Right lobe of liver (tissue), 6 donors: ENCODE measurements at regions not wholly inside any gene's neighbourhood (a gene's known extent, or its start where the extent isn't known, plus 50 kb on each side); places are given as distances from the start of the nearest gene placed in this dataset.

Experiments
- ATAC-seq, 4 donors: fragments of 200-7000 bp; cut with Tn5 transposase; one replicate each; pipeline ENCODE4 v1.9.1; 2020; ENCODE audit warnings: mild to moderate bottlenecking in 4 of 4, moderate library complexity in 4 of 4
- DNase-seq, 3 donors: peaks; one replicate each; pipeline ENCODE4 v3.0.0-alpha.2; 2020
- H3K27ac ChIP-seq, 3 donors: fragments of 200-600 bp; one replicate each; pipeline ENCODE4 v1.8.0; 2022
- H3K27me3 ChIP-seq, 2 donors: fragments of 200-600 bp; one replicate each; pipeline ENCODE4 v1.8.0; 2022
- H3K36me3 ChIP-seq, 4 donors: fragments of 200-600 bp; sonication (generic) in 1 of 4; one replicate each; pipeline versions ENCODE4 v1.5.1 to v1.8.0; 2017 to 2022; ENCODE audit warnings: control low read depth in 1 of 4
- H3K4me1 ChIP-seq, 4 donors: fragments of 200-600 bp; sonication (generic) in 1 of 4; one replicate each; pipeline versions ENCODE4 v1.5.1 to v1.8.0; 2017 to 2022; ENCODE audit warnings: control low read depth in 1 of 4
- H3K4me3 ChIP-seq, 3 donors: fragments of 200-600 bp; one replicate each; pipeline ENCODE4 v1.8.0; 2022
- H3K9me3 ChIP-seq, 4 donors: fragments of 200-600 bp; sonication (generic) in 1 of 4; one replicate each; pipeline versions ENCODE4 v1.5.1 to v1.8.0; 2017 to 2022; ENCODE audit warnings: control low read depth in 1 of 4
- POLR2A ChIP-seq: fragments of 450-650 bp; IDR thresholded peaks from one replicate; pipeline ENCODE4 v1.6.1; 2017; ENCODE audit warnings: antibody characterized with exemption, mild to moderate bottlenecking
- WGBS: methylation state at CpG from one replicate; pipeline ENCODE4 v1.1.6; 2018; ENCODE audit warnings: low coverage, low lambda C conversion rate; ENCODE audit not compliant: insufficient coverage; ENCODE audit errors: missing lambda C conversion rate; 5-methylcytosine and 5-hydroxymethylcytosine counted together
- intact Hi-C, 2 donors: fragments of 100-400 bp; cut with DNase I; formaldehyde crosslinking; loops; one replicate each; pipeline versions ENCODE4 v1.11.2 to v1.14.1; 2022
- TF ChIP-seq, protein P1 (sequence below), 4 donors: fragments of 200-600 bp in 3 of 4; fragments of 450-650 bp in 1 of 4; IDR thresholded peaks; one replicate each; pipeline versions ENCODE4 v1.5.1 to v1.8.0; 2016 to 2022; ENCODE audit warnings: antibody characterized with exemption in 4 of 4, mild to moderate bottlenecking in 2 of 4
- donor health status: DM: no; HTN: yes; CAD: no.
- donor health status: DM: no; HTN: no; CAD: no.
- donor health status: DM: no; HTN: no; CAD: no.
- donor health status: DM: no; HTN: yes; CAD: no.
- donor health status: DM: no; HTN: yes; CAD: no.

DNA sequence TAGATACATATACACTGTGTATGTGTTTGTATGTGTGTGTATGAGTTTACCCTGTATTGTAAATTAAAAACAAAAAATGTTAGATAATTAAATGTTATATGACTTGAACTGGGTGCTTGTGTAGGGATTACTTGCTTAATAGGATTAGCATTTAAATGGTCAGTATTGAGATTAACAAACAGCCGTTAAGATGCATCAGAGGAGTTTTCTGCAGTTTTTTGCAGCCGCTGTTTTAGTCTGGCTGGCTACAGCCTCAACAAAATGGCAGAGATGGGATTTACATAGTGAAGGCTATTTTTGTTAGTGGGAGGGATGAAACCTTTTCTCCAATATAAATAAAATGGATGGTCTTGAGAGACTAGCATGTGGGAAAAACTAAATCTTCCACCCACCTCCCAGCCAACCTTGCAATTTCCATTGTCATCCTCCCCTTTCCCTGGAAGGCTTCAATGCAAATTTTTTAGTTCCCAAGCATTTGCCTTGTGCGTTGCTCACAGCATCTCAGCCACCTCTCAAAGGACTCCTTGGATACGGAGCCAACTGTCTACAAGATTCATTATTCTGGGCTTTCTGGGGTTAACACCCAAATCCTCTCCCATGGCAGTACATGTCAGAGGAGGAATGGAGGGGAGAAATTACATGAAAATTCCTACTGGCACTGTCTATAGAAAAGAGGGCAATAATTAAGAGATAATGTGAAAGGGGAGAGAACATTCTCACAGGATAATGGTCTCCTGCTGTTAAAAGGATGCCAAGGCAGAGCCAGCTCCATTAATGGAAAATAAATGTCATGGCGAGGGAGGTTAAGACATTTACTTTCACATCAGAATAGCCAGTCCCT lies 351.9 kb downstream of the CDH2 start:
- no peaks in the 10 kb centered on the region for H3K9me3 ChIP-seq
- intact Hi-C loops: no loop called here
- H3K4me1 ChIP-seq: no peaks in the 10 kb centered on the region
- no peaks in the 10 kb centered on the region for H3K27me3 ChIP-seq
- H3K4me3 ChIP-seq: no peak overlapping the region
- DNase-seq: no peak
- H3K36me3 ChIP-seq: no peaks in the 10 kb centered on the region
- TF ChIP-seq, protein P1, sequence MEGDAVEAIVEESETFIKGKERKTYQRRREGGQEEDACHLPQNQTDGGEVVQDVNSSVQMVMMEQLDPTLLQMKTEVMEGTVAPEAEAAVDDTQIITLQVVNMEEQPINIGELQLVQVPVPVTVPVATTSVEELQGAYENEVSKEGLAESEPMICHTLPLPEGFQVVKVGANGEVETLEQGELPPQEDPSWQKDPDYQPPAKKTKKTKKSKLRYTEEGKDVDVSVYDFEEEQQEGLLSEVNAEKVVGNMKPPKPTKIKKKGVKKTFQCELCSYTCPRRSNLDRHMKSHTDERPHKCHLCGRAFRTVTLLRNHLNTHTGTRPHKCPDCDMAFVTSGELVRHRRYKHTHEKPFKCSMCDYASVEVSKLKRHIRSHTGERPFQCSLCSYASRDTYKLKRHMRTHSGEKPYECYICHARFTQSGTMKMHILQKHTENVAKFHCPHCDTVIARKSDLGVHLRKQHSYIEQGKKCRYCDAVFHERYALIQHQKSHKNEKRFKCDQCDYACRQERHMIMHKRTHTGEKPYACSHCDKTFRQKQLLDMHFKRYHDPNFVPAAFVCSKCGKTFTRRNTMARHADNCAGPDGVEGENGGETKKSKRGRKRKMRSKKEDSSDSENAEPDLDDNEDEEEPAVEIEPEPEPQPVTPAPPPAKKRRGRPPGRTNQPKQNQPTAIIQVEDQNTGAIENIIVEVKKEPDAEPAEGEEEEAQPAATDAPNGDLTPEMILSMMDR (IDR thresholded peaks at IDR 0.05): no peak
- TF ChIP-seq POLR2A: no peak
- no peak overlapping the region for H3K27ac ChIP-seq
- 37% methylated on average over 5 of the region's 5 CpGs for WGBS
- ATAC-seq: no peak

GRCh38 chr18:27824275-27824674 lies 352.7 kb downstream of the CDH2 start:
- no peaks in the 10 kb centered on the region for H3K27me3 ChIP-seq
- no peak for ATAC-seq
- WGBS: 48% methylated on average over 4 of the region's 4 CpGs
- no peak overlapping the region for H3K4me3 ChIP-seq
- H3K4me1 ChIP-seq: no peaks in the 10 kb centered on the region
- H3K9me3 ChIP-seq: no peaks in the 10 kb centered on the region
- DNase-seq: no peak
- TF ChIP-seq, protein P1 (IDR thresholded peaks at IDR 0.05): no peak
- no peak for TF ChIP-seq POLR2A
- intact Hi-C loops: no loop called here
- H3K27ac ChIP-seq: no peak overlapping the region
- H3K36me3 ChIP-seq: no peaks in the 10 kb centered on the region

GRCh38 chr18:27823053-27823452 lies 353.9 kb downstream of the CDH2 start:
- TF ChIP-seq POLR2A: no peak
- TF ChIP-seq, protein P1 (IDR thresholded peaks at IDR 0.05): no peak
- Histone ChIP-seq H3K27ac (no peak overlapping the region), H3K27me3 (no peaks in the 10 kb centered on the region), H3K9me3 (no peaks in the 10 kb centered on the region), H3K36me3 (no peaks in the 10 kb centered on the region), H3K4me3 (no peak overlapping the region), H3K4me1 (no peaks in the 10 kb centered on the region)
- intact Hi-C loops: no loop called here
- DNase-seq (no peak), ATAC-seq (no peak)
- WGBS: 61% methylated on average over 4 of the region's 4 CpGs

- Histone ChIP-seq H3K4me3 (no peak overlapping the region), H3K27me3 (no peaks in the 10 kb centered on the region), H3K9me3 (no peaks in the 10 kb centered on the region), H3K27ac (no peak overlapping the region), H3K36me3 (no peaks in the 10 kb centered on the region), H3K4me1 (no peaks in the 10 kb centered on the region)
- intact Hi-C loops: no loop called here
- DNase-seq: no peak
- ATAC-seq: no peak
- TF ChIP-seq POLR2A: no peak
- TF ChIP-seq, protein P1 (IDR thresholded peaks at IDR 0.05): no peak
- 14% methylated on average over 1 of the region's 1 CpG for WGBS
Measured at GRCh38 chr18:27808683-27809082, 368.2 kb downstream of the CDH2 start.
